CD4-positive, alpha-beta T cell treated with Interleukin-15 for 1 hour (primary cell): ENCODE measurements at regions not wholly inside any gene's neighbourhood (a gene's known extent, or its start where the extent isn't known, plus 50 kb on each side); places are given as distances from the start of the nearest gene placed in this dataset.
"Not testable (repeated sequence)": the region's sequence is repeated elsewhere in the genome, so short reads cannot be mapped to it uniquely, and the experiment has no call there.

Source experiments
- DNase-seq: peaks from one replicate; pipeline ENCODE4 v3.0.0-alpha.2; 2020

GRCh38 chr4:138890891-138891570 lies 124.5 kb upstream of the NOCT start:
- no peak for DNase-seq

- no peak for DNase-seq
These were observed 126.4 kb upstream of the NOCT start for GRCh38 chr4:138889216-138889615.

GRCh38 chr4:138887741-138888140 lies 127.8 kb upstream of the NOCT start:
- no peak for DNase-seq

- no peak for DNase-seq
These were observed 128.2 kb upstream of the NOCT start for GRCh38 chr4:138887341-138887740.

- no peak for DNase-seq
These were observed 135.8 kb upstream of the NOCT start for GRCh38 chr4:138879757-138880156.

- no peak for DNase-seq
These were observed 139.5 kb upstream of the NOCT start for GRCh38 chr4:138875891-138876608.

- DNase-seq, result no peak
These were observed 144.1 kb upstream of the NOCT start for GRCh38 chr4:138871555-138871875.

- peak; percentile 24 for DNase-seq
These were observed 144.6 kb upstream of the NOCT start for GRCh38 chr4:138870737-138871554.

GRCh38 chr4:138869631-138870030 lies 145.9 kb upstream of the NOCT start:
- no peak for DNase-seq

GRCh38 chr4:138869165-138869564 lies 146.4 kb upstream of the NOCT start:
- DNase-seq, result no peak

- DNase-seq, result no peak
These were observed 147.0 kb upstream of the NOCT start for GRCh38 chr4:138868562-138868961.

- DNase-seq, result no peak
These were observed 148.2 kb upstream of the NOCT start for GRCh38 chr4:138867404-138867803.

GRCh38 chr4:138866314-138866713 lies 149.3 kb upstream of the NOCT start:
- DNase-seq, result no peak

- DNase-seq, result no peak
These were observed 149.8 kb upstream of the NOCT start for GRCh38 chr4:138865765-138866164.

- no peak for DNase-seq
These were observed 150.4 kb upstream of the NOCT start for GRCh38 chr4:138864961-138865720.

GRCh38 chr4:138863160-138863559 lies 152.4 kb upstream of the NOCT start:
- no peak for DNase-seq

- DNase-seq, result no peak
These were observed 154.4 kb upstream of the NOCT start for GRCh38 chr4:138861135-138861534.

- DNase-seq, result not testable (repeated sequence)
These were observed 155.2 kb upstream of the NOCT start for GRCh38 chr4:138860357-138860756.

GRCh38 chr4:138859254-138859653 lies 156.3 kb upstream of the NOCT start:
- DNase-seq, result no peak

- no peak for DNase-seq
These were observed 157.2 kb upstream of the NOCT start for GRCh38 chr4:138858419-138858818.

- no peak for DNase-seq
These were observed 158.2 kb upstream of the NOCT start for GRCh38 chr4:138857416-138857815.

- DNase-seq, result no peak
These were observed 162.9 kb upstream of the NOCT start for GRCh38 chr4:138852681-138853080.
